GM19043 (cell line): ENCODE measurements at regions not wholly inside any gene's neighbourhood (a gene's known extent, or its start where the extent isn't known, plus 50 kb on each side); places are given as distances from the start of the nearest gene placed in this dataset.
"Not testable (repeated sequence)": the region's sequence is repeated elsewhere in the genome, so short reads cannot be mapped to it uniquely, and the experiment has no call there.

ENCODE experiments used
- ATAC-seq: cut with Tn5 transposase; IDR thresholded peaks from one replicate; pipeline ENCODE4 v1.9.1; 2021; ENCODE audit warnings: low read depth; ENCODE audit not compliant: unreplicated experiment

DNA sequence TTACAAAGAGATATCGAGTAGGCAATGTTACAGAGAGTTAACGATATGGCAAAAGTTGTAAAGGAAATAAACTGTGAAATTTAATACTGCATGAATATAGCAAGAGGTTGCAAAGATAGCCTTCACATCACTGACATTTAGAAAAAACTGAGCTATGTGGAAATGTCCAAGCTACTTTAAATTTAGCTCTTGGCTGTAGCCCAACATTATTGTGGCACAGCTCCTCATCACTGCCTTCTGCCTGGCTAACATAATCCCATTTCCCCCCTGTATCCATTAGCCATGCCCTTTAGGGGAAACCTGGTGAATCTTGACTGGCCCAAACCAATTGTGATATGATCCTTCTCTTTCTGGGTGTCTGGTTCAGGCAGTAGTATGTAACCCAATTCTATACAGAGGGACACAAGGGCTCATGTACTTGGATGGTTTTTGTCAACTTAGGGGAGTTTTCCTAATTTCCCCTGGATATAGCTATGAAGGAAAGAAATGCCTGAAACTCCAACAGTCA, 115.4 kb downstream of the PFDN4 start:
- ATAC-seq = no peak

GRCh38 chr20:54324041-54324440, 116.2 kb downstream of the PFDN4 start:
- no peak for ATAC-seq

DNA sequence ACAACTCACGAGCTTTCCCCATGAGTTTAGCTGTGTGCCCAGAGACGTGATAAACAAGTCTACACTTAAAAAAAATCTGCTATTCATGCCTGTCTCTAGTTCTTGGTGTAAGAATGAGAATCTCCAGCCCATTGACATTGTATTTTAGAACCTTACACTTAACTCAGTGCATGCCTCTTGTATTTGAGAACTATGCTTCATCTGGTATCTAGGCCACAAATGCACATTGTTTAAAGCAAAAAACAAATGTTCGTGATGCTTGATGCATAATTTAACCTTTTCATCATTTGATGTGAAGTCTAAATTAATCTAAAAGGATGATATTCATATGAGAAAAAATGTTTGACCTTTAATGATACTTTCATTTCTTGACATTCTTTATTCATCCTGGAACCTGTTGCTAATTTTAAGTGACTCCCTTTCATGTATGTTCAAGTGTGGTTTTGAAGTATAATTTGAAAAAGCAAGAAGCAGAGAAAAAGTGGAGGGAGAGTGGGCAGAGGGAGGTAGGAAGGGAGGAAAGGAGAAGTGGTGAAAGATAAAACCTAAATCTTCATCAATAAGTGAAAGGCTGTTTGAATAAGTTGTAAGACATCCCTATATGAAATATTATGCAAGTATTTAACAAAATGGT, 116.9 kb downstream of the PFDN4 start:
- no peak for ATAC-seq

DNA sequence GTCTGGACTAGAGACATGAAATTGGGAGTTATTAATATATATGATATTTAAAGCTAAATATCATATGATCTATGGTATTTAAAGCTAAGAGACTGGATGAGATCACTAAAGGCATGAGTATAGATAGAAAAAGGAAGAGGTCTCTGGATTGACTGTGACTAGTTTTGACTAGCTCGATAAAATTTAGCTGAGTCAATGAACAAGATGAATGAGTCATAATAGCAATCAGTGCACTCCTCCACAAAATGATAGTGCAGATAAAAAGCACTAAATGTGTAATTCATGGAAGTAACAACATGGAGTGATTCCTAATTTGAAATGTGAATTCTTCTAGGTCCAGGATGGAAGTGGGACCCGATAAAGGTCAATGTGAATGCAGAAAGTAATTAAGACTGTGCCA, 127.4 kb downstream of the PFDN4 start:
- ATAC-seq = no peak

- ATAC-seq = no peak
Observed at GRCh38 chr20:54337144-54337543, 129.3 kb downstream of the PFDN4 start.

DNA sequence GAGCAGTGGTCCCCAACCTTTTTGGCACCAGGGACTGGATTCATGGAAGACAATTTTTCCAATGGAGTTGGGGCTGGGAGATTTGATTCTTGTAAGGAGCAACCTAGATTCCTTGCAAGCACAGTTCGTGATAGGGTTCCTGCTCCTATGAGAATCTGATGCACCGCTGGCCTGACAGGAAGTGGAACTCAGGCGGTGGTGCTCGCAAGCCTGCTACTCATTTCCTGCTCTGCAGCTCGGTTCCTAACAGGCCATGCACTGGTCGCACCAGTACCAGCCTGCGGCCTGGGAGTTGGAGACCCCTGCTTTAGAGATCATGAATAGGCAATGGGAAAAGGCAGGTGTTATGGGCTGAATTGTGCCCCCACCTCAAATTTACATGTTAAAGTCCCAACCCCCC, 131.2 kb downstream of the PFDN4 start:
- ATAC-seq = no peak

DNA sequence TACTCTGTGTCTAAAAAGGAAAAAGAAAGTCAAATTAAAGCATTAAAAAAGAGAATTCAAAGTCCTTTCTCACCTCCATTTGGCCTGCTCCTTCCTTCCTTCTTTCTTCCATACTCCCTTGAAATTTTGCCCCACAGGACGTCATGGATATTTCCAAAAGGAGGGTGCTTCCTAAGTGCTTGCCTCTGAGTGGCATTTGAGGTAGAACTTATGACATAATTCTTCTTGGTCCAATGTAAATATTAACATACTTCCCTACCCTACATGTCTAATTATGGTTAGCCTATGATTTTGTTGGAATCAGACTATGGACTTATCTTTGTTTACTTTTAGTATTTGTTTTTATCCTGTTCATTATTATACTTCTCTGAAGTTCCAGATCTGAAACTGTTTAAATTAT, 132.3 kb downstream of the PFDN4 start:
- ATAC-seq = no peak

DNA sequence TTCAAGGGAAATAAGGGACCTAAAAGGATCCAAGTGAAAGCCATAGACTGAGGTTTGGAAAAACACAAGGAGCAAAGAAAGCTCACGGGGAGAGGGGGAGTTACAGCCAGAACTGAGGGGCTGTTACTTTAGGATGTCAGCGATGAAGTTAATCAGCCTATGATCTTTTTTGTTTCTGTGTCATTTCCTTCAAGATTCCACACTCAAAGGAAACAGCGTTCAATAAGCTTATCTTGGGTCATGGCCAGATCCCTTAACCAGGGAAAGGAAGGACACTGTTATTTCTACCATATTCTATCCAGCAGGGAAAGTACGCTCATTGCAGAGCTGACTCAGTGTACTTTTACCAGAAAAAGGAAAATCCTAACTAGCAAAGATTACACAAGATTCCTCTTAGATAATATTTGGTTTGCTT, 132.8 kb downstream of the PFDN4 start:
- ATAC-seq = no peak

DNA sequence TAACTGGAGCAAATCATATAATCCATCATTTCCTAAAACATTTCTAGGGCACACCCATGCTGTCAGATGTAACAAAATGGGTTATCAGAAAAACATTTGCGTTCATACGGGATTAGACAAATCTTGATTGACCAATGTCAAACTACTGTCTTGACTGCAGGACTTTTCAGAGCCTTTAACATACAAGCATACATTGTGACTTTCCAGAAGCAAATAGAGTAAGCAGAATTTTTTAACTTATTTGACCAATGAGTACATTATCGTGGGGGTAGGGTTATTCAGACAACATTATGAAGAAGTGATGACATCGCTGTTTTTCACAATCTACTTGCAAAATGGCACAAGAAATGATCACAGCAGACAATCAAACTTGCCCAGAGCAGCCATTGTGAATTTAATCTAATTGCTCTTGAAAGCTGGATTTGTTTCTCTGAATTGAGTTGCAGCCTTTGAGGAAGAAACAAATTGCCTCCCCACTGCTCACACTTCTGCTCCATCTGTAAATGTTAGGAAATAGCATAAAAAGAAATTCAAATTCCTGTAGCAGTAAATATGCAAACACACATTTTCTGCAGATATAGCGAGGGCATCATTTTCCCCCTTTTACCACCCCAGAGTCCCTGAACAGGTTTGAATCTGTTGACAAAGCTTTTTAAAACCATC, 133.0 kb upstream of the DOK5 start:
- ATAC-seq = no peak

- ATAC-seq = no peak
Observed at GRCh38 chr20:54343099-54343498, 132.3 kb upstream of the DOK5 start.

- ATAC-seq = no peak
Observed at GRCh38 chr20:54343634-54344033, 131.8 kb upstream of the DOK5 start.

DNA sequence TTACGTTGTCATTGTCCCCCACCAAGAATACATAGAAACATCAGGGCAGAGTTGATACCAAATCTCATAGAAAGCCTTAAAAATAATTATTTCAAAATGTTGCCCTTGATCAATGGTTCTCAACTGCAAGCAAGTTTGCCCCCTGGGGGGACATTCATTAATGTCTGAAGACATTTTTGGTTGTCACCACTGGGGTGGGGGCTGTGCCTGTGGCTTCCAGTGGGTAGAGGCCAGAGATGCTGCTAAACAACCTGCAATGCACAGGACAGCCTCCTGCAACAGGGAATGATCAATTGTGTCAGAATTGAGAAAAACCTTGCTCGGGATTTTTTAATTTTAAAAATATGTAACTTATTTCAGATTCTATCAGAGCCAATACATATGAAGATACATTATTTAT, 130.6 kb upstream of the DOK5 start:
- no peak for ATAC-seq

DNA sequence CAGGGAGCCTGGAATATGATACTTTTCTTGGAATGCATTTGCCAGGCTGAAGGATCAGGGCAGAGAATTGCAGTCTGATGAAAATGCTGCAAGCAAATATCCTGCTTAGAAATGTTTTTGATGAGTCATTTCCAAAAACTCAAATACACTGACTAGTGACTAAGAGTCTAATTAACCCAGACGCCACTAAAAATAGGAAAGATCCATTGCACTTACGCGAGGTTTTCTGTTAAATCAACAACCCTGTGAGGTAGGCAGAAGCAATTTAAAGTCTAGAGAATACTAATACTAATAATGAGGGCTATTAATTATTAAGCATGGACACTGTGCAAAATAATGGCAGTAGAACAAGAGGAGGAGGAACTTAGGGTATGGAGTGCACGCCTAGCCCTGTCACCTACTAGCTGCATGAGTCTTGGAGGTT, 130.1 kb upstream of the DOK5 start:
- ATAC-seq = peak; percentile 85

- no peak for ATAC-seq
Observed at GRCh38 chr20:54345821-54346220, 129.6 kb upstream of the DOK5 start.

DNA sequence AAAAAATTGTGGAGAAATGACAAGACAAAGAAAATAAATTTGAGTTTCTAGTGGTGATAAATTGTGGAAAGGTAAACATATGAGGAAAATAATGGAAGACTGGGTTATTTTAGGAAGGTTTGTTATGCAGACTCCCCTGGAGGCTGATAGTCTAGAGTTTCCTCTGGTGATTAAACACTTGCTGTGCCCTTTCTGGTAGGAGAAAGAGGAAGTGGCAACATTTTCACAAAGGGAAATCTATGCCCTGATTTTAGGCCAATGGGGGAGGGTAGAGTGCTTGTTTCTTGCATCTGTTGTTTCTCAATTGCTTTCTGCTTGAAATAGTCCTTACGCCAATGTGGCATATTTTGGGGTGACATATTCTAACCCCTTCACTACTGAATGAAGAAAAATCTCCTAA, 129.1 kb upstream of the DOK5 start:
- no peak for ATAC-seq

DNA sequence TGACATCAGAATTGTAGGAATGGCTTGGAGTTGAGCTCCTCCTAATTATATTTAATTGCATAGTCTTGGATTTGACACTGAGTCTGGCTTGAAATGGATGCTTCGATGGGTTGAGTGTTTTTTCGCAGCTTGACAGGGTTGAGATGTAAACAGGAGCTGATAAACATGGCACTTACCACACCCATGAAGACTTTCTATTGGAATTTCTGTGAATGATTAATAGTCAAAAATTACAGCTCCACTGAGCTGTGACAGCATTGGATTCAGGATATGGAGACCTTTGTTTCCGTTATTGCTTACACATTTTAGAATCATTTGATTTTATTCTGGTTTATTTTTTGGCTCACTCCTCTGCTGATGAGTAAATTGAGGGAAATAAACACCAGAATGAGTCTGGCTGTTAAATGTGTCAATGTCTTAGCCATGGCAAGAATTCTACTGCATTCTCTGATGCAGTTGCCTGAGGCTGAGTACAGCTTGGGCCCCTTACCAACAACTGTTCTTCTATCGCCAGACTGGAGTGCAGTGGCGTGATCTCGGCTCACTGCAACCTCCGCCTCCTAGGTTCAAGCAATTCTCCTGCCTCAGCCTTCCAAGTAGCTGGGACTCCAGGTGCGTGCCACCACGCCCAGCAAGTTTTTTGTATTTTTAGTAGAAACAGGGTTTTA, 128.1 kb upstream of the DOK5 start:
- no peak for ATAC-seq

- no peak for ATAC-seq
Observed at GRCh38 chr20:54350415-54350814, 125.0 kb upstream of the DOK5 start.

DNA sequence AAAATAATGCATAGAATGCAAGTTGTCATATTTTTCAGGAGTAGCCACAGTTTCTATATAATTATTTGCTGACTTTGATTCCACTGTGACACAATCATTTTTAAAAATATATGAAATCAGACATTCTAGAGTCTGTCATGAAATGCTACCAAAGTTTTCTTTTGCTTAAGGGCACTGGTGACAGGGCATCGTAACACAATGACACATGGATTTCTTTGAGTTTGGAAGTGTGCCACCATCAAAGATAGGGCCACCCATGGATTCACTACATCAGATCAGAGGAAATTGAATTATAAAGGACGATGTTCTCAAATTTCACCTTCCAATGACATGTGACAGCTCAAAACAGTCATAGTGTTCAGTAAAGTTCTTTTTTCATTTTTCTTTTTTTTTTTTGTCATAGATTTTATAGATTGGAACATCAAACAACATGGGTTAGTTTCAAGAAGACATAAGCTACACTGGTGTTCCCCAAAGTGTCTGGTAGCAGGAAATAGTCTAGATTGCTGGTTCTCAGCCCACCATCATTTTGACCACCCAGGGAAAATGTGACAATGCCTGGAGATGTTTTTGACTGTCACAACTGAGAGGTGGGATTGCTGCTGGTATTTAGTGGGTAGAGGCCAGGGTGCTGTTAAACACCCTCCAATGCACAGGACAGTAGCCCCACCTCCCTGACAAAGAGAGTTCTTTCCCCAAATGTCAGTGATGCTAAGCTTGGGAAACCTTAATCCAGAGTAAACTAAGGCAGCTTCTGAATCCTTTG, 123.8 kb upstream of the DOK5 start:
- ATAC-seq = no peak

GRCh38 chr20:54352541-54352940, 122.9 kb upstream of the DOK5 start:
- ATAC-seq = not testable (repeated sequence)

DNA sequence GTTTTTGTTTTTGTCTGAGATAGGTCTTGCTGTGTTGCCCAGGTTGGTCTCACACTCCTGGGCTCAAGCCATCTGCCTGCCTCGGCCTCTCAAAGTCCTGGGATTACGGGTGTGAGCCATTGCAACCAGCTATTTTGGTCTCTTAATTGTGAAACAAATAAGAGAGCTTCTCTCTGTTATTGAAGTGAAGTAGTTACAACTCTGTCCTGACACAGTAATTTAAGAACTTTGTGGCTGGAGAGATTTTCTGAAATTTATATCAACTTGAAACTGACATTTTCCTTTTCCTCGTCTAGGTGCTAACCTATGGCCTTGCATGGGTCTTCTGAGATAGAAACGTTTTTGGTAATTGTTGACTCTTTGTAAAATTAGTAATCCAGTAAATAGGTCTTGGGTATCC, 122.1 kb upstream of the DOK5 start:
- ATAC-seq = no peak

GRCh38 chr20:54355631-54356280, 119.6 kb upstream of the DOK5 start:
- no peak for ATAC-seq
